ENCODE measurements at regions not wholly inside any gene's neighbourhood (a gene's known extent, or its start where the extent isn't known, plus 50 kb on each side); places are given as distances from the start of the nearest gene placed in this dataset.

DNA sequence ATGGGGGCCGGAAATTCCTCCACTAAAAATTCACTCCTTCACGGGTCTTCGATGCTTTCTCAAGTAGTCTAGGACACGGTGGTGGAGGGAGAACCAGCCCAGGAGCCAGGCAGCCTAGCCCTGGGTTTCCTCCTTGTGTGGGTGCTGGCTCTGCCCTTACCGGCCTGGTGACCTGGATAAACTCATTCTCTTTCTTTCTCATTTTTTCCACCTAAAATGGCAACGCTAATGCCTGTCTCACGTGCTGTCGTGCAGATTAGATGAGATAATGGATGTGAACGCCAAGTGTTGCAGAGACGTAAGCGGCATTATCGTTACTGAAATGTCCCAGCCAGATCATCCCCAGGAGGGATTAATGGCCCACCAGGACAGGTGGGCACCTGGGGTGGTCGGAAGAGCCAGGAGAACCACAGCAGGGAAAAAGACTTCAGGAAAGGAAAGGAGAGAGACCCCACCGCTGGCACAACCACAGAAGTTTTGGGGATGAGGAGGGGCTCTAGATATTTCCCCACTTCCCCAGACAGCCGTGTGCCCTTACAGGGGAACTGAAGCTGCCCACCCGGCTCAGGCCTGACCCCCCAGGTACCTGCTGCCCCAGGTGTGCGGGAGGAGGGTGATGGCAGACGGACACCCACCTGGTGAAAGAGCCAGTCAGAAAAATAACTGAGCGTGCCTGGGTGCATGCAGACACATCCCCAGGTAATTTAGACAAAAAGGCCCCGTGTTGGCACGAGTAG, 100.8 kb upstream of the ASAP2 start:
- no peak for DNase-seq (ENCODE audit: low read depth in 2 of 2)

DNA sequence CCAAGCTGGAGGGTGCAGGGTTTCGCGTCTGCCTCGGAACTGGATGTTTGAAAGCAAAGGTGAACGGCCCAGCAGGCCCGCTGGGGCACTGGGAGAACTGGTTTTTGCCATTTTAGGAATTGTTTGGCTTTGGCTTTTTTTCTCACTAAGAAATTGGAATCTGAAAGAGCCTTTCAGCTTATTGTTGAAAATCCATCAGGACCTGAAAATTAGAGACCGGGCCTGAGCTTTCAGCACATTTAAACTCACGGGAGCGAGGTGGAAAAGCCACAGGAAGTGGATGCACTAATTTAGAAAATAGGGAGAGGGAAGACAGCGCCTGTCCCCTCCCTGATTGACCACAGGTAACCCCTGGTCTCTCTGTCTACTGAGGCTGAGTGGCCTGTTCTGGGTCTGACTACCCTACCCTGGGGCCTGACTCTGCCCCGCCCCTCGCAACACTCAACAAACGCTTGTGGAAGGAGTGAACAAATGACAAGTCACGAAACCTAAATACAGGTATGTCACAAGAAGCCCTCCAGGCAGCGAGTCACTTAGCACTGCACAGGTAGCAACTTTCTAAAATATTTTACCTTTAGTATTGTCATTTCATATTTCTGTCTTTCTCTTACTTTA, 100.3 kb upstream of the MBOAT2 start:
- no peak for DNase-seq (ENCODE audit: low read depth in 2 of 2)

DNA sequence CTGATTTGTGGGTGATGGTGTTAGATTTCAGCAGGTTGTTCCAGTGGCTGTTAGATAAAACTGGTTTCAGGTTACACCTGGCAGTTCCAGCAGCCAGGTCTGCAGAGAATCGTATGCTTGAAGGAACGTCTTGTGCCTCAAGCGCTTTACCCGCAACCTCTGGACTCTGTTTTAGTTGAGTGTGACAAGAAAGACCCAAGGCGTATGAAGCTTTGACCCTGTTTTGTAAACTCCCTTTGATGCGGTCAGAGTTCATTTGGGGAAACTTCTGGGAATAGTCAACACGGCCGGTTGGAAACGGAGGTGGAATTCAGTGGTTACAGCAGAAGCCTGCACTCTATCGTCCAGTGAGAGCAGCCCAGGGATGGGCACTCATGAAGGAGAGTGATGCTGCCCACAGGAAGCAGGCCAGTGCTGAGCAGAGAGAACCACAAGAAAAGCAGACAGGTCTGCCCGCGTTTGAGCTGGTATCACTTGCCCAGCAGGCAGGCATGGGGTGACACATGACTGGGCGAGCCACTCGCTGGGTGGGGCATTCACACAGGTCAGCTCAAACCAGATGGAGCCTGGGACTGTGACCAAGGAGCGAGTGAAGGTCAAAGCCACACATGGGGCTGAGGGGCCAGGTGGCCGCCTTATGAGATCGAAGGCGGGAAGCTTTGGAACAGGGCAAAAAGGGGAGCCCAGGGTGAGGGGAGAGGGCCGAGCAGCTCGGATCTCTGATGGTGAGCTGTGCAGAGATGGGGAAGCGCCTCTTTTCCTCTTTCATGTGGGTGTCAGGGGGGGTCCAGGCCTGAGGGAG, 99.6 kb upstream of the MBOAT2 start:
- DNase-seq (ENCODE audit: low read depth in 2 of 2) = no peak

DNA sequence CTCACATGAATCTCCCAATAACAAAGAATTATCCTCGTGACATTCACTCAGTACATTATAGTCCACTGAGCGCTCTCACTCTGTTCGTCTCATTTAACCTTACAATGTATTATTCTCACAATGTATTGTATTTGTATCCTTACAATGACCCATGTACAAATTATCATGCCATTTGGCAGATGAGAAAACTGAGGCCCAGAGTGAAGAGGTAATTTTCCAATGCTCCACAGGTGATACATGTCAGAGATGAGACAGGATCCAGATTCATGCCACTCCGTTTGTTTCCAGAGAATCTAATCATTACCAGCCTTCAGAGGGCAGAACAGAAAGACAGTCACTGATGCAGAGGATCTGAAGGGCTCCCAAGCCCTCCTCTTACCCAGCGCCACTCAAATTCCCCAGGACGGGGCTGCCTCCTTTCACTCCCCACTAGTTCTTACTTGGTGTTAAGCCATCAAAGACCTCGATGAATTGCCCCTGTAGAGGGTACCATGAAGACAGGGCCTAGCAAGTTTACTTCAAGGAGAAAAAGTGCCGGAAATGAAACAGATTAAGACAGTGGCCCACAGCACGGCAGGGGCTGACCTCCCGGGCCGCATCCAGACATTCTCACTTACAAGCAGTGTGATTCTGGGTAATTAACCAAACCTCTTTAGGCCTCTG, 98.4 kb upstream of the MBOAT2 start:
- DNase-seq (ENCODE audit: low read depth in 2 of 2) = no peak

DNA sequence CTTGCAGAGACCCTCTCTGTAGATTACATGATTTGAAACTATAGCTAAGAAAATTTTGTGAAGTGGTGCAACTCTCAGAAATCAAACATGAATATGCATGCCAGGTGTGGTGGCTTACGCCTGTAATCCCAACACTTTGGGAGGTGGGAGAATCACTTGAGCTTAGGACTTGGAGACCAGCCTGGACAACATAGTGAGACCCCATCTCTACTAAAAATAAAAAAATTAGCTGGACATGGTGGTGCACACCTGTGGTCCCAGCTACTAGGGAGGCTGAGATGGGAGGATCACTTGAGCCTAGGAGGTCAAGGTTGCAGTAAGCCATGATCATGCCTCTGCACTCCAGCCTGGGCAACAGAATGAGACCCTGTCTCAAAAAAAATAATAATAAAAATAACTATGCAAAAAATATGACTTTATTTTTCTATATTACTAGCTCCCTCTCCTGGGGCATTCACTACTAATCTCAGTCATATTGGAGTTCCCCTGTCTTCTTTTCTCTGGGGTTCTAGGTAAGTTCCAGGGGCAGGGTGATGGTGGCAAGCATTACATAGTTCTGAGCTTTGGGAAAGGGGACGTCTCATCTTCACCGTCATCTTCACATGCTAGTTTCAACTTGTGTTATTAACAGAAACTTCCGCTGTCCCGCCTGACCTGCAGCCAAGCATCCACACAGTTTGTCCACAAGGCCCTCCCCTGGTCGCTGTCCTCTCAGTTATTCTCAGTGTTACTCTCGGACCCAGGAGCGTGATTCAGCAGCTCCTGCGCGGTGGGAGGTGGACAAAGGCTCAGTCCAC, 96.8 kb upstream of the MBOAT2 start:
- DNase-seq (ENCODE audit: low read depth in 2 of 2) = no peak

DNA sequence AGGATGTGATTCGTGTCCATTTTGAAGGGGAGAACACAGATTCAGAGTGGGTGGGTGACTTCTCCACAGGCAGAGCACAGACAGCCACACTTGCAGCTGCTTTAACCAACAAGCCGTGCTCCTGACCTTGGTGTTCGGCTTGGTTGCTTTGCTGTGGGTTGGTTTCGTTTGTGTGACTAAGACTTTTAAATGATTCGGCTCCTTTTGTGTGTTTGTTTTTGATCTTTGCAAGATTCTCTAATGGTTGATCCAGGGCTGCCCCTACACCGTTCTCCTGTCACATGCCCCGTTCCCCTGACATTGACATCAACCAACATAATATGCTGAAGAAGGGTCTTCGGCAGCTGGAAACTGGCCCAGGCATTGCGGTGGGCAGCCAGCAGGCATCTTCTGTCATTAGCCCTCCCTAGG, 95.9 kb upstream of the MBOAT2 start:
- DNase-seq (ENCODE audit: low read depth in 2 of 2) = no peak

DNA sequence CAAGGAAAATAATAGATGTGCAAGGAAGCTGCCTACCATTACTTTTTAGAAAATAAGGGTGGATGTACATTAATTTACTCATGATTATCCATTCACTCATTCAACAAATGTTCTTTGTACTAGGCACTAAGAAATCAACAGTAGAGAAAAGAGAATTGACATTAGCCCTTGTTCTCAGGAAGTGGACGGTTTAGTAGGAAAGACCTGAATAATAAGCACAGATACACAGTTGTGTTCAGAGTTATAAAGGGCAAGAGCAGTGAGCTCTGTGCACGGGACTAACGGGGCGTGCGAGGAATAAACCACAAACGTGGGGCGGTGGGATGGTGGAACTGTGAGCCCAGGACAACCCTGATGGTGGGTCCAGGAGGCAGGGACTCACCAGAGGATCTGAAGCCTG, 94.4 kb upstream of the MBOAT2 start:
- no peak for DNase-seq (ENCODE audit: low read depth in 2 of 2)

DNA sequence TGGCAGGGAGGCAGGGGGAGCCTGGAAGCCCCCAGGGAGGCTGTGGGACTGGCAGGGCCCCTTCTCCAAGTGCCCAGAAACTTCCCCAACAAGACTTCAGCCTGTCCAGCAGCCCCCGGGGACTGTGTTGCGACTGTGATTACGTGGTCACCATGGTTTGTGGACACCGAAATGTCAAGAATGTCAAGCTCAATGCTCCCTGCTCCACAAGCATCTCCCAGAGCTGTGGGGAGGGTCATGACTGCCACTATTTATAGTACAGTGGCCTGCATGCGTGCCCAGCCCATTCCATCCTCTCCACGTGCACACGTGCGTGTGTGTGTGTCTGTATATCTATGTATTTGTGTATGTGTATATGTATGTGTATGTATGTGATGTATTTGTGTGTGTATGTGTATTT, 93.8 kb upstream of the MBOAT2 start:
- no peak for DNase-seq (ENCODE audit: low read depth in 2 of 2)

DNA sequence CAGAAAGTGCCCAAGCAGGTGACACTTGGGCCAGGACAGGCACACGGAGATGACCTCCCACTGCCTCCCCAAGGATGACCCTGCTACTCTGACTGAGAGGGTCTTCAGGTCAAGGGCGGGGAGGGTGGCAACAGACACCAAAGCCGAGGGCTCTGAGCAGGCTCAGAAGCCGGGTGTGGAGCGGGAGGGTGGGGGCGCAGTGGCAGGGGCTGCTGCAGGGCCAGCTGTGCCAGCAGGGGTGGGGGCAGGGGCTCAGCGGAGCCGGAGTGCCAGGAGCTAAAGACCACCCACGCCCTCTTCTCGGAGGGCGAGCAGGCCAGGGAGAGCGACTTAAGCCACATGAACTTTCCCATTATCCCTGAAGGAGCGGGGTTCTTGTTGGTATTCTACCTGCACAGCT, 93.3 kb upstream of the MBOAT2 start:
- DNase-seq (ENCODE audit: low read depth in 2 of 2) = no peak

DNA sequence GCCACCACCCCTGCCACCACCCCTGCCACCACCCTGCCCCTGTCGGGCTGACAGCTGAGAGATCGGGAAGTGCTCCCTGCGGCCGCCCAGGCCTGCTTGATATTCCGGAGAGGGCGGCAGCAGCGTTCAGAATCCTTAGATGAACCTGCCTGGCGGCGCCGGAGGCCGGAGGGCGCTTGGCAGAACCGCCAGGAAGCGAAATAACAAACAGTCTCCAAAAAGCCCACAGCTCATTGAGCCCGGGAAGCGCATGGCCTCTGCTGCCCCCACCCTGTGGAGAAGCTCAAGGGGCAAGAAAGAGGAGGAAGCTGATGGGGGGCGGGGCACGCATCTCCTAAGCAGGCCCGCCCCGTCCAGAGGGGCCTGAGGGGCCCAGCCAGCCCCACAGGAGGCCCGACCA, 92.2 kb upstream of the MBOAT2 start:
- DNase-seq (ENCODE audit: low read depth in 2 of 2) = no peak

DNA sequence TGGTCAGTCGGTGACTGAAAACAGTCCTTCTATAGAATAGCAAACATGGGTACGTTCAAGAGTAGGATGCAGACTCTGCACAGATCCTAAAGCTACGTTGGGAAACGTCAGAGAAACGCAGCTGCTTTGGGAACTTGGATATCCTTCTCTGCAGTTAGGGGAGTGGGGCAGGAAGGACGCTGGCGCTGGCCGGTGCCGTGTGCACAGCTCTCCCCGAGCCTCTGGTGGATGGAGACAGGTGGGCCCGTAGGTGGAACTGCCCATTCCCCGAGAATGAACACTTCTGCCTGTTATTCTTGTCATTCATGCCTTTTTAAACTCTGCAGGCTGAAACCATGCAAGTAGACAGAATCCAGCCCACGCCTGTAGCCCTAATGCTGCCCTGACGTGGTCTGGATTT, 91.7 kb upstream of the MBOAT2 start:
- no peak for DNase-seq (ENCODE audit: low read depth in 2 of 2)

DNA sequence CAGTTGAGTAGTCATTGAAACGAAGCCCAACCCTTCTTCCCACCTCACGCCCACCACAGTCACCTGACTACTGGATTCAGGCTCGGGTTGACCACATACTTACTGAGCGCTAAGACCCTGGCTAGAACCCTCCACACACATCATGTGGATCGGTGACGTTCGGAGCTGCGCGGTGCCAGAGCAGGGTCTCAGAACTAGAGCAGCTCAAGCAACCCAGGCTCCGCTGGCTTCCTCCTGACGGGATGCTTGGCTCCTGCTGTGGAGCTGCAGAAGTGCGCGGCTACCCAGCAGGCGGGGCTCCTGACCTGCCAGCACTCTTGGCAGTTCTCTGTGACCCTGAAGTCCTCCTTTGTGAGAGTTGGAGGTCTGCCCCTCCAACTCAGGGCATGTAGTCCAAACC, 90.6 kb upstream of the MBOAT2 start:
- DNase-seq (ENCODE audit: low read depth in 2 of 2) = no peak

DNA sequence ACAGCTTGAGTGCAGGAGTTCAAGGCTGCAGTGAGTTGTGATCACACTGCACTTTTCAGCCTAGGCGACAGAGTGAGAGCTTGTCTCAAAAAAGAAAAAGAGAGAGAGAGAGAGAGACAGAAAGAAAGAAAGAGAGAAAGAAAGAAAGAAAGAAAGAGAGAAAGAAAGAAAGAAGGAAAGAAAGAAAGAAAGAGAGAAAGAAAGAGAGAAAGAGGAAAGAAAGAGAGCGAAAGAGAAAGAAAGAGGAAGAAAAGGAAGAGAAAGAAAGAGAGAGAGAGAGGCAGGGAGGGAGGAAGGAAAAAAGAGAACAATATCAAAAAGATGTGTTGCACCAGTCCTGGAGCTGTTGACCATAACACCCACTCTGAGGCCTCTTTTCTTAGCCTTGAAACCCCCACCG, 89.8 kb upstream of the MBOAT2 start:
- no peak for DNase-seq (ENCODE audit: low read depth in 2 of 2)

DNA sequence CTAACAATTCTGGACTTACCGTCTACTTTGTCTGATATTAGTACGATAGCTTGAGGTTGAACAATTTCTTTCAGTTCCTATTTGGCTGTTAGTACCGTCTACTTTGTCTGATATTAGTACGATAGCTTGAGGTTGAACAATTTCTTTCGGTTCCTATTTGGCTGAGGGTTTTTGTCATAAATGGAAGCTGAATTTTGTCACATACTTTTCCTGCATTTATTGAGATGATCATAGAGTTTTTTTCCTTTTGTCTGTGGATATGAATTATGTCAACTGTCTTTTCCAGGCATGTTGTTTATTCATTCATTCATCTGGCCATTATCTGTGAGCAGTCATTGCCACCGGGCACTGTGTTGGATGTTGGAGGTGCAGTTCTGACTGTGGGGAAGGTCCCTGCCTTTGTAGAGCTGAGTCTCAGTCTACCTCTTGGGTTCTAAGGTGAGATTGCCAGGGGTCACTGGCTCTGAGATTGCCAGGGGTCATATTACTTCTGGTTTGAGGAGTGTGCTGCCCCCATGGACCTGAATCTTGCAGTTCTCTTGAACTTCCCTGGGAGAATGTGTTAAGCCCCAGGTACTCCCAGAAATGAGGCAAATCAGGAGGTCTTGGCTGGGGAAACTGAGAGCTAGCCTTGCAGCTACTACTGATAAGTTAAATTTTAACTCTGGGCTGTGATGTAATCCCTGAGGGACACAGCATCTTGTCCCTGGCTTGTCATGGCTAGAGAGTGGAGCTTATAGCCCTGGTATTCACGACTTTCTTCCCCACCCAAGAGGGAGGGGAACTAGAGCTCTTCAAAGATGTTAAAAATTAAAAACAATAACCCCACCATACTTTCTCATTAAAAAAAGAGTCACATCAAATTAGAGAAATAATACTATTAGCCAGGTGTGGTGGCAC, 89.1 kb upstream of the MBOAT2 start:
- DNase-seq (ENCODE audit: low read depth in 2 of 2) = no peak

DNA sequence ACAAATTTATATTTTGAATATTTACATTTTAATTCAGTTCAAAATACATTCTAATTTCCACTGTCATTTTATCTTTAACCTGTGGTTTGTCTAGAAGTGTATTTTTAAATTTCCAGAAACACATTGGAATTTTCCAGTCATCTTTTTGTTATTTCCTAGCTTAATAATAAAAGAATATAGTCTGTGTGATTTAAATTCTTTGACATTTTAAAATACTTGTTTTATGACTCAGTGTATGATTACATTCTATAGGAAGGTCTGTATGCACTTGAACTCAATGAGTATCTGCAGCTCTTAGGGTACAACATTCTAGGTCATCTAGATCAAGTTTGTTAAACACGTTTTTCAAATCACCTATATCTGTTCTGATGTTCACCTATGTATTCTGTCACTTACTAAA, 88.3 kb upstream of the MBOAT2 start:
- DNase-seq (ENCODE audit: low read depth in 2 of 2) = no peak

DNA sequence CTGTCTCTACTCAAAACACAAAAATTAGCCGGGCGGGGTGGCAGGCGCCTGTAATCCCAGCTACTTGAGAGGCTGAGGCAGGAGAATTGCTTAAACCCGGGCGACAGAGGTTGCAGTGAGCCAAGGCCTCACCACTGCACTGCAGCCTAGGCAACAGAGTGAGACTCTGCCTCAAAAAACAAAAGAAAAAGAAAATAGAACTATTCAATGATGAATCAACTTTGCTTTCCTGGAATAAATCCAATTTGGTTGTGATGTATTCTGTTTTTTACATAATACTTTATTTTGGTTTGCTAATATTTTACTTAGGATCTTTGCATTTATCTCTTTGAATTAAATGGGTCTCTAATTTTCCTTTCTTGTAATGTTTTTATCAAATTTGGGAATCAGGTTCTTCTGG, 86.3 kb upstream of the MBOAT2 start:
- no peak for DNase-seq (ENCODE audit: low read depth in 2 of 2)

DNA sequence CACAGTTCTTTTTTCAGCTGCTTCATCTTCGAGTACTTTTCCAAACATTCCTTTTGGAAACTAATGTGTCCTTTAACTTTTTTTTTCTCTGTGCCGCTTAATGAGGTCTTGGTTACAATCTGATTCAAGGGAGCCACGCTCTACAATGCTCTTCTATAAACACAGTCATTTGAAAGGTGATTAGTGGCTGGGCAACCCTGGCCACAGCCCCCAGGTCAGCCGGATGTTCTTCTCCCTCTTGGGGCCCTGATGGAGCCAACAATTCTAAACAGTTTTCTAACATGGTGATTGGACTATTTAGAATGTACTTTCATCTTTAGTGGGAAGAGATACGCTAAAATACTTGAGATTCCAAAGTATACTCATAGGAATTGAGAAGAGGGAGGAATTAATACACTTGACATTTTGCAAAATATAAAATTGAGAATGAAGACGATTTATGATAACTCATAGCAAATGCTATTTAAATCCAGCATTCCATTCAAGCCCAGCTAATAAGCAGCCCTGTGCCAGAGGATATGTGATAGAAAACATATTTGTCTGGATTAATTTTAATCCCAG, 83.7 kb upstream of the MBOAT2 start:
- no peak for DNase-seq (ENCODE audit: low read depth in 2 of 2)

DNA sequence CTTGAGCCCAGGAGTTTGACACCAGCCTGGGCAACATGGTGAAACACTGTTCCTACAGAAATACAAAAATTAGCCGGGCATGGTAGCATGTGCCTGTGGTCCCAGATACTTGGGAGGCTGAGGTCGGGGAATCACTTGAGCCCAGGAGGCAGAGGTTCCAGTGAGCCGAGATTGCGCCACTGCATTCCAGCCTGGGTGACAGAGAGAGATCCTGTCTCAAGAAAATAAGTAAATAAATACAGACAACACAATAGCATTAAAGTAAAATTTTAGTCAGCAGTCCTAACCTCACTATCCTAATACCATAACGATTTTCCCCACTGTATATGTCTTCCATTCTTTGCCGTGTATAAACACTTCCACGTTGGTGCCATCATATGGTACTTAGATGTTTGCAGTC, 83.0 kb upstream of the MBOAT2 start:
- DNase-seq (ENCODE audit: low read depth in 2 of 2) = no peak

DNA sequence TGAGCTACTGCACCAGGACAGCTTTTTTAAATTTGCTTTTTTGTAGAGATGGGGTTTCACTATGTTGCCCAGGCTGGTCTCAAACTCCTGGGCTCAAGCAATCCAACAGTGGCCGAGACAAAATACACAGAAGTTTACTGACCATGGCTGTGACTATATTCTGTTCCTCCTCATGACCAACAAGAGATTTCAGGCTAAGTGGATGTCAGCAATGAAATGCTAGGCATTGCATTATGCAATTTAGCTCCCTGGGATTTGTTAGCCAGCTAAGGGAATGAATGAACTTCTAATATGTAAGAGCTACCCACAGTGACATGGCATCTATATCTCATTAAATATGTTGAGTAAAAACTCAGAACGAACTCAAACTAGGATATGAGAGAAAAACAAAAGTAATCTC, 81.9 kb upstream of the MBOAT2 start:
- DNase-seq (ENCODE audit: low read depth in 2 of 2) = no peak

DNA sequence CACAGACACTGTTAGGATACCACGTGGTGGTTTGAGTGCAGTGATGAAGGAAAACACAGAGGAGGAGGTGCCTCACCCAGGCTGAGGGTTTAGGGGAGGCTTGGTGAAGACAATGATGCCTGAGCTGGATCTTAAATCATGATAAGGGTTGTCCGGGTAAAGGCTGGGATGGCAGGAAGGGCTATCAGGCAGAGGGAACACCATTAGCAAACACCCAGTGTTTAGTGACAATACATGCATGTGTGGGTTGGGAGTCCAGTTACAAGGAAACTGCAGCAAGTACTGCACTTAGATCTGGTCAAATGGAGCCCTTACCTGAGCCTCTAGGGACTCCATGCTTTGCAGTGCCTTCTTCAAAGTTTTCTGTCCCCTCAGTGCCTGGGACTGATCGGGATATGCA, 79.8 kb upstream of the MBOAT2 start:
- DNase-seq (ENCODE audit: low read depth in 2 of 2) = no peak

Data from activated CD8-positive, alpha-beta memory T cell treated with anti-CD3 and anti-CD28 coated beads for 4 hours (primary cell).